GM06990 (cell line): ENCODE measurements at regions not wholly inside any gene's neighbourhood (a gene's known extent, or its start where the extent isn't known, plus 50 kb on each side); places are given as distances from the start of the nearest gene placed in this dataset.

Experiments
- DNase-seq: peaks from one replicate; pipeline ENCODE4 v3.0.0-alpha.2; 2011; ENCODE audit not compliant: insufficient read length; ENCODE audit errors: extremely low read depth
- H3K27me3 ChIP-seq: replicated peaks from 2 replicates; pipeline ENCODE4 v1.6.0; 2011; ENCODE audit warnings: low read length; ENCODE audit not compliant: control insufficient read depth, insufficient read depth
- H3K36me3 ChIP-seq: 2 replicates; pipeline ENCODE4 v1.5.1; 2011; ENCODE audit warnings: low read length; ENCODE audit not compliant: control insufficient read depth, insufficient read depth
- H3K4me3 ChIP-seq: replicated peaks from 2 replicates; pipeline ENCODE4 v1.5.1; 2011; ENCODE audit warnings: low read depth, mild to moderate bottlenecking, control low read depth, low read length
- CTCF ChIP-seq: IDR thresholded peaks from 2 replicates; pipeline ENCODE4 v1.5.1; 2011; ENCODE audit warnings: low read length, control low read depth, mild to moderate bottlenecking, inconsistent platforms; ENCODE audit not compliant: insufficient read depth, poor library complexity, severe bottlenecking

GRCh38 chrX:129019412-129019811, 503.9 kb downstream of the SMARCA1 start:
- no peaks in the 10 kb centered on the region for H3K27me3 ChIP-seq
- no peak for DNase-seq
- H3K36me3 ChIP-seq = no peaks in the 10 kb centered on the region
- no peak for TF ChIP-seq CTCF
- H3K4me3 ChIP-seq = no peak overlapping the region

- Histone ChIP-seq H3K4me3 (no peak overlapping the region), H3K27me3 (no peaks in the 10 kb centered on the region), H3K36me3 (no peaks in the 10 kb centered on the region)
- no peak for TF ChIP-seq CTCF
- DNase-seq = no peak
Measured at GRCh38 chrX:129015381-129015780, 507.9 kb downstream of the SMARCA1 start.

- no peaks in the 10 kb centered on the region for H3K27me3 ChIP-seq
- H3K4me3 ChIP-seq = no peak overlapping the region
- no peaks in the 10 kb centered on the region for H3K36me3 ChIP-seq
- no peak for DNase-seq
- TF ChIP-seq CTCF = no peak
Measured at GRCh38 chrX:129013574-129013973, 509.7 kb downstream of the SMARCA1 start.

GRCh38 chrX:129007631-129008030, 515.7 kb downstream of the SMARCA1 start:
- no peaks in the 10 kb centered on the region for H3K27me3 ChIP-seq
- TF ChIP-seq CTCF = no peak
- H3K36me3 ChIP-seq = no peaks in the 10 kb centered on the region
- H3K4me3 ChIP-seq = no peak overlapping the region
- no peak for DNase-seq

GRCh38 chrX:129006491-129006890, 516.8 kb downstream of the SMARCA1 start:
- H3K27me3 ChIP-seq = no peaks in the 10 kb centered on the region
- DNase-seq = no peak
- TF ChIP-seq CTCF = no peak

GRCh38 chrX:129000797-129001196, 522.5 kb downstream of the SMARCA1 start:
- Histone ChIP-seq H3K36me3 (no peaks in the 10 kb centered on the region), H3K4me3 (no peak overlapping the region), H3K27me3 (no peaks in the 10 kb centered on the region)
- no peak for TF ChIP-seq CTCF
- DNase-seq = no peak

More at GRCh38 chrX:129006491-129006890, 516.8 kb downstream of the SMARCA1 start:
- Histone ChIP-seq H3K36me3 (no peaks in the 10 kb centered on the region), H3K4me3 (no peak overlapping the region)
